ENCODE measurements at regions not wholly inside any gene's neighbourhood (a gene's known extent, or its start where the extent isn't known, plus 50 kb on each side); places are given as distances from the start of the nearest gene placed in this dataset.

GRCh38 chr12:107351109-107351508, 257.8 kb upstream of the CRY1 start:
- no peak for DNase-seq

GRCh38 chr12:107351713-107352112, 258.4 kb upstream of the CRY1 start:
- DNase-seq = no peak

- DNase-seq = no peak
Observed at GRCh38 chr12:107352347-107353081, 259.2 kb upstream of the CRY1 start.

GRCh38 chr12:107353312-107353711, 260.0 kb upstream of the CRY1 start:
- DNase-seq = no peak

- no peak for DNase-seq
Observed at GRCh38 chr12:107355004-107355565, 261.7 kb upstream of the CRY1 start.

GRCh38 chr12:107355612-107356011, 262.3 kb upstream of the CRY1 start:
- DNase-seq = no peak

- no peak for DNase-seq
Observed at GRCh38 chr12:107356266-107356936, 263.1 kb upstream of the CRY1 start.

GRCh38 chr12:107356937-107357295, 263.6 kb upstream of the CRY1 start:
- no peak for DNase-seq

- no peak for DNase-seq
Observed at GRCh38 chr12:107359382-107359781, 266.0 kb upstream of the CRY1 start.

- DNase-seq = no peak
Observed at GRCh38 chr12:107360033-107360432, 266.7 kb upstream of the CRY1 start.

- no peak for DNase-seq
Observed at GRCh38 chr12:107360482-107360881, 267.1 kb upstream of the CRY1 start.

- no peak for DNase-seq
Observed at GRCh38 chr12:107361970-107362369, 268.6 kb upstream of the CRY1 start.

GRCh38 chr12:107362960-107363359, 269.6 kb upstream of the CRY1 start:
- no peak for DNase-seq

GRCh38 chr12:107364875-107365518, 271.6 kb upstream of the CRY1 start:
- no peak for DNase-seq

- no peak for DNase-seq
Observed at GRCh38 chr12:107365703-107366102, 272.4 kb upstream of the CRY1 start.

GRCh38 chr12:107366322-107366721, 273.0 kb upstream of the CRY1 start:
- no peak for DNase-seq

GRCh38 chr12:107368586-107368985, 275.2 kb upstream of the CRY1 start:
- DNase-seq = peak; percentile 49 to 57

- DNase-seq = no peak
Observed at GRCh38 chr12:107369006-107369405, 275.7 kb upstream of the CRY1 start.

GRCh38 chr12:107369679-107370078, 276.3 kb upstream of the CRY1 start:
- peak; percentile 24 to 37 for DNase-seq

- DNase-seq = peak in 1 of 2 experiments; percentile 24
Observed at GRCh38 chr12:107372229-107372658, 278.9 kb upstream of the CRY1 start.

- no peak for DNase-seq
Observed at GRCh38 chr12:107373238-107373809, 280.0 kb upstream of the CRY1 start.

- DNase-seq = no peak
Observed at GRCh38 chr12:107374161-107374840, 281.0 kb upstream of the CRY1 start.

- no peak for DNase-seq
Observed at GRCh38 chr12:107375231-107375630, 281.9 kb upstream of the CRY1 start.
